WTC11 (cell line): ENCODE measurements at regions not wholly inside any gene's neighbourhood (a gene's known extent, or its start where the extent isn't known, plus 50 kb on each side); places are given as distances from the start of the nearest gene placed in this dataset.

Experiments used
- ESRRA ChIP-seq: sonication (generic); formaldehyde crosslinking; IDR thresholded peaks from 2 replicates; pipeline ENCODE4 v1.8.1; 2022; ENCODE audit warnings: mild to moderate bottlenecking, missing genetic modification reagents, borderline replicate concordance
- MAX ChIP-seq: sonication (generic); formaldehyde crosslinking; IDR thresholded peaks from 2 replicates; pipeline ENCODE4 v1.8.0; 2022; ENCODE audit warnings: mild to moderate bottlenecking, missing genetic modification reagents
- SP1 ChIP-seq: sonication (generic); formaldehyde crosslinking; conservative IDR thresholded peaks from 2 replicates; pipeline ENCODE4 v1.8.1; 2022; ENCODE audit warnings: missing genetic modification reagents
- TF ChIP-seq, protein P1 (sequence below): fragments of 200-600 bp; IDR thresholded peaks from 2 replicates; pipeline ENCODE4 v1.8.0; 2022; ENCODE audit warnings: antibody characterized with exemption

DNA sequence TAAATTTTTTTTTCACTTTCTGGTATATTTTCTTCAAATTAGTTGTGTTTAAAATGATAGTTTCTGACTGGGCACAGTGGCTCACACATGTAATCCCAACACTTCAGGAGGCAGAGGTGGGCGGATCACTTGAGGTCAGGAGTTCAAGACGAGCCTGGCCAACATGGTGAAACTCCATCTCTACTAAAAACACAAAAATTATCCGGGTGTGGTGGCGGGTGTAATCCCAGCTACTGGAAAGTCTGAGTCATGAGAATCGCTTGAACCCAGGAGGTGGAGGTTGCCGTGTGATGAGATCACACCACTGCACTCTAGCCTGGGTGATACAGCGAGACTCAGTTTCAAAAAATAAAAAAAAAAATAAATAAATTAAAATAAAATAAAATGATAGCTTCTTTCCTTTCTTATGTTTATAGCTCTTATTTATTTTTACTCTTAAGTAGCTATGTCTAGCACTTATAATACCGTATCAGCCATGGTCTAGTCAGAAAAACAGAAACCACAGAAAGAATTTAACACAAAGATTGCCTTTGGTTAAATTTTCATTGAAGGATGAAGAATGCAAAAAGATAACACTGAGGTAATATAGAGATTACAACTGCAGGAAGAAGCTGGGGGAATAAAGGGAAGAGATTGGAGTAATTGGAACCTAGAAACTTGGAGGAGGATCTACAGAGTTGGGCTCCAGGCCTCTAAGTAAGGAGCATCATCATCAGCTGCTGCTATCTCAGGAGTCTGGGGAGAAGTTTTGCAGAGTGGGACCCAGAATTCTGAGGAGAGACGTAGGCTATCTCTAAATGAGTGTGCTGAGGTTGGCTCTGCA is 54.7 kb upstream of the MBOAT2 start:
- no peak for TF ChIP-seq SP1
- no peak for TF ChIP-seq ESRRA (CRISPR knock-in tag)
- TF ChIP-seq, protein P1, sequence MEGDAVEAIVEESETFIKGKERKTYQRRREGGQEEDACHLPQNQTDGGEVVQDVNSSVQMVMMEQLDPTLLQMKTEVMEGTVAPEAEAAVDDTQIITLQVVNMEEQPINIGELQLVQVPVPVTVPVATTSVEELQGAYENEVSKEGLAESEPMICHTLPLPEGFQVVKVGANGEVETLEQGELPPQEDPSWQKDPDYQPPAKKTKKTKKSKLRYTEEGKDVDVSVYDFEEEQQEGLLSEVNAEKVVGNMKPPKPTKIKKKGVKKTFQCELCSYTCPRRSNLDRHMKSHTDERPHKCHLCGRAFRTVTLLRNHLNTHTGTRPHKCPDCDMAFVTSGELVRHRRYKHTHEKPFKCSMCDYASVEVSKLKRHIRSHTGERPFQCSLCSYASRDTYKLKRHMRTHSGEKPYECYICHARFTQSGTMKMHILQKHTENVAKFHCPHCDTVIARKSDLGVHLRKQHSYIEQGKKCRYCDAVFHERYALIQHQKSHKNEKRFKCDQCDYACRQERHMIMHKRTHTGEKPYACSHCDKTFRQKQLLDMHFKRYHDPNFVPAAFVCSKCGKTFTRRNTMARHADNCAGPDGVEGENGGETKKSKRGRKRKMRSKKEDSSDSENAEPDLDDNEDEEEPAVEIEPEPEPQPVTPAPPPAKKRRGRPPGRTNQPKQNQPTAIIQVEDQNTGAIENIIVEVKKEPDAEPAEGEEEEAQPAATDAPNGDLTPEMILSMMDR, result no peak
- no peak for TF ChIP-seq MAX
